SJSA1 (cell line): ENCODE measurements at regions not wholly inside any gene's neighbourhood (a gene's known extent, or its start where the extent isn't known, plus 50 kb on each side); places are given as distances from the start of the nearest gene placed in this dataset.
"Not testable (repeated sequence)": the region's sequence is repeated elsewhere in the genome, so short reads cannot be mapped to it uniquely, and the experiment has no call there.

Source experiments
- DNase-seq, 2 experiments: peaks; one replicate each; pipeline ENCODE4 v3.0.0-alpha.2; 2015 to 2020; ENCODE audit warnings: low spot score in 2 of 2, low read depth in 1 of 2
- H3K27ac ChIP-seq: fragments of 250-450 bp; sonication (Bioruptor Pico); 2 replicates; pipeline ENCODE4 v1.5.1; 2020; ENCODE audit warnings: mild to moderate bottlenecking, moderate library complexity
- H3K27me3 ChIP-seq: fragments of 250-450 bp; sonication (Bioruptor Pico); replicated peaks from 2 replicates; pipeline ENCODE4 v1.5.1; 2020; ENCODE audit warnings: mild to moderate bottlenecking, moderate library complexity
- H3K36me3 ChIP-seq: fragments of 250-450 bp; sonication (Bioruptor Pico); 2 replicates; pipeline ENCODE4 v1.5.1; 2020; ENCODE audit warnings: mild to moderate bottlenecking
- H3K4me1 ChIP-seq: fragments of 250-450 bp; sonication (Bioruptor Pico); replicated peaks from 2 replicates; pipeline ENCODE4 v1.6.1; 2021; ENCODE audit warnings: mild to moderate bottlenecking
- H3K4me3 ChIP-seq: fragments of 250-450 bp; sonication (Bioruptor Pico); 2 replicates; pipeline ENCODE4 v1.5.1; 2020; ENCODE audit warnings: mild to moderate bottlenecking
- H3K9me3 ChIP-seq: fragments of 250-450 bp; sonication (Bioruptor Pico); replicated peaks from 2 replicates; pipeline ENCODE4 v1.5.1; 2020; ENCODE audit warnings: mild to moderate bottlenecking

GRCh38 chr15:101876031-101876430, 64.0 kb downstream of the OR4F15 start:
- H3K27ac ChIP-seq, DNase-seq, H3K27me3 ChIP-seq, H3K4me1 ChIP-seq, H3K36me3 ChIP-seq, H3K9me3 ChIP-seq, H3K4me3 ChIP-seq: not testable (repeated sequence)

- not testable (repeated sequence) for H3K4me3 ChIP-seq, H3K27ac ChIP-seq, H3K27me3 ChIP-seq, DNase-seq, H3K9me3 ChIP-seq, H3K36me3 ChIP-seq, H3K4me1 ChIP-seq
Measured at GRCh38 chr15:101877649-101878048, 65.6 kb downstream of the OR4F15 start.

DNA sequence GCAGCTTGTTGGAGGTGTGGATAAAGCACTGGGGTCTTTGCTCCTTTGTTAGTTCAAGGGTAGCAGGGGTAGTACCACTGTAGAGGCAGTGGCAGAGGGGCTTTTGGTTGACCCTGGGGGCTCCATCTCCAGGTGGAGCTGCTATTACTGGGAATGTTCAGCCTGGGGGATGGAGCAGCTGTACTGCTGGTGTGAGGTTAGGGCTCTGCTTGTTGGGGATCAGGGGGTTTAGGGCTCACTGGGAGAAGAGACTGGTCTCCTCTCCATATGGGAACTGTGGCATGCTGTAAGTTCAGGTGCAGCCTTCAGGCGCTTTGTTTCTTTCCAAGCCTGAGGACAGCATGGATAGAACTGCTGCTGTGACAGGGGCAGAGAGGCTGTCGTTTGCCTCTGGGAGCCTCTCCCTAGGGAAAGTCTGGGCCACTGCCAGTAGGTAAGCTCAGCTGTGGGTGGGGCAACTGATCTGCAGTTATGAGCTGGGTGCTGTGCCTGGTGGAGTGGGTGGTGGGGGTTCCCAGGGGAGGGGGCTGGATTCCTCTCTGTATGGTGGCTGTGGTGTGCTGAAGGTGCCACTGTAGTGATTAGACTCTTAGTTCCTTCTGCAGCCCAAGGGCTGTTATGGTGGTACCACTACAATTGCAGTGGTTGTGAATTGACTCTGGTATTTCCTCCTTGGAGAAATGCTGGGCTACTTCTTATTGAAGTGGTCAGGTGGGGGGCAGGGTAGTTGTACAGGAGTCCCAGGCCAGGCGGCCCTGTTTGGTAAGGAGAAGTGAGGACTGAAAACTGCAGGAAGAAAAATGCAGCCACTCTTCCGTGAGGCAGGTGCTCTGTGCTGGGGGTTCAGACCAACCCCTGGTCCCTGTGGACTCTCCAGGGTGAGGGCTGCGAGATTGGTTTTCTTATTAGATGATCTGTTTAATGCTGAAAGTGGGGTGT, 100.6 kb downstream of the OR4F15 start:
- H3K27ac ChIP-seq, H3K9me3 ChIP-seq, H3K4me3 ChIP-seq, H3K36me3 ChIP-seq, H3K4me1 ChIP-seq, H3K27me3 ChIP-seq, DNase-seq: not testable (repeated sequence)

DNA sequence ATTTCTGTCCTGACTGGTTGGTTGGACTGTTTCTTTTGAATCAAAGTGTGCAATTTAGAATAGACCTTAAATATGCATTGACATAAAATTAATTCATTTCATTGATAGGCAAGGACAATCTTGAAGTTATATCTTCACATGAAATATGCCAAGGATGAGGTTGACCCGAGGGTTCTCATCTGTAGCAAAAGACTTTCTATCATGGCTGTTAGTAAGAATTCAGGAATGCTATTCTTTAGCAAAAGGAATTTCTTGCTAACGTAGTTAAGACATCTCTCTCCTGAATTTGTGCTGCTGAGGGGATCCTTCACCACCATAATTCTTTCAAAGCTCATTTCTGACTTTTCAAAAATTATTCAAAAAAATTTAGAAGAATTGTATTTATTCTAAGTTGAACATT, 112.6 kb downstream of the OR4F15 start:
- H3K4me1 ChIP-seq, H3K4me3 ChIP-seq, H3K27ac ChIP-seq: not testable (repeated sequence)

DNA sequence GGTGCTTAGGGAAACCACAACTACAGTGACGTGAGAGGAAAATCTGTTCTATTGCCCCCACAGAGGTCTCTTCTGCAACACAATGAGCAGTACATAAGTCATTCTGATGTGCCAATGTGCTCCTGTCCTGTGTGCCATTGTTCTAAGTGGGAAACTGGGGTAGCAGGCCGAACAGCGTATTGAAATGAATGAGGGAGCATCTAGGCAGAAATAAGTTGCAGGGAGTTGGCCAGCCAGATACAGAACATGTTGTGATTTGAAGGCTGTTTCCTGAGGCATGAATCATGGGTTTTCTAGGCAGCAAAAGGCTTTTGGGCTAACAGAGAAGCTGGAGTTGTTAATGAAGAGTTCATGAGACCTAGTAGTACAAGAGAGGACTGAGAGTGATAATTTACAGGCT, 122.5 kb downstream of the OR4F15 start:
- H3K27ac ChIP-seq, H3K4me1 ChIP-seq, DNase-seq, H3K27me3 ChIP-seq, H3K36me3 ChIP-seq, H3K4me3 ChIP-seq, H3K9me3 ChIP-seq: not testable (repeated sequence)

More for the DNA sequence above, 112.6 kb downstream of the OR4F15 start:
- H3K9me3 ChIP-seq, DNase-seq, H3K27me3 ChIP-seq, H3K36me3 ChIP-seq: not testable (repeated sequence)

DNA sequence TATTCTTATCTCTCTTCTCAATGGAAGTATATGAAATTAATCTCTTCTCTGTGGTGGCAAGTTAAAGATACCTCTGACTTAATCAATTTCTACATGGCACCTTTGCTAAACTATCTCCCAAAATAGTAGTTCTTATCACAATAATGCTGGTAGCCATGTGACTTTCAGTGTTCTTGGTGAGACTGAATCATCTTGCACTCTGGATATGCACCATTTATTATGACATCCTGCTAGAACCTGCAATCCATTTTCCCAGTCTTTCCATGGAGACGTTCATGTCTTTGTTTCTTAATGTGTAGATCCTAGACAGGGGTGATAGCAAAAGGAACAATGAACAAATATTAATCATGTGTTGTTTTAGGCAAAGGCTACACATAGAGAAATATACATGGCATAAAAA, 125.4 kb downstream of the OR4F15 start:
- not testable (repeated sequence) for H3K4me3 ChIP-seq, H3K9me3 ChIP-seq, H3K27ac ChIP-seq, H3K4me1 ChIP-seq, H3K36me3 ChIP-seq, DNase-seq, H3K27me3 ChIP-seq

GRCh38 chr15:101938555-101938954, 126.6 kb downstream of the OR4F15 start:
- not testable (repeated sequence) for H3K9me3 ChIP-seq, H3K36me3 ChIP-seq, H3K27me3 ChIP-seq, H3K27ac ChIP-seq, H3K4me1 ChIP-seq, DNase-seq, H3K4me3 ChIP-seq

DNA sequence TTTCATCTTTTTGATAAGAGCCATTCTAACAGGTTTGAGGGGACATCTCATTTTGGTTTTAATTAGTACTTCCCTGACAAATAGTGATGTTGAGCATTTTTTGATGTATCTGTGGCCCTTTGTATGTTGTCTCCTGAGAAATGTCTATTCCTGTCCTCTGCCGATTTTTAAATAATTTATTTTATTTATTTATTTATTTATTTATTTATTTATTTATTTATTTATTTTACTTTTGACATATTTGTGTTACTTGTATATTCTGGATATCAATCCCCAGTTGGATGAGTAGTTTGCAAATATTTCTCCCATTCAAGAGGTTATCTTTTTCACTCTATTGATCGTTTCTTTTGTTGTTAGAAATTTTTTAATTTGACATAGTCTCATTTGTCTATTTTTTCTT, 133.9 kb downstream of the OR4F15 start:
- not testable (repeated sequence) for H3K27ac ChIP-seq, H3K27me3 ChIP-seq, H3K36me3 ChIP-seq, H3K9me3 ChIP-seq, H3K4me1 ChIP-seq, H3K4me3 ChIP-seq
- peak in 1 of 2 experiments; percentile 0 for DNase-seq

GRCh38 chr15:101948491-101949010, 136.5 kb downstream of the OR4F15 start:
- H3K27me3 ChIP-seq = not testable (repeated sequence)

GRCh38 chr15:101949380-101950065, 137.5 kb downstream of the OR4F15 start:
- DNase-seq, H3K27ac ChIP-seq, H3K36me3 ChIP-seq, H3K9me3 ChIP-seq, H3K4me3 ChIP-seq, H3K4me1 ChIP-seq, H3K27me3 ChIP-seq: not testable (repeated sequence)

More at GRCh38 chr15:101948491-101949010, 136.5 kb downstream of the OR4F15 start:
- H3K27ac ChIP-seq, H3K4me3 ChIP-seq, H3K4me1 ChIP-seq, DNase-seq, H3K9me3 ChIP-seq, H3K36me3 ChIP-seq: not testable (repeated sequence)

GRCh38 chr15:101953993-101954392, 142.0 kb downstream of the OR4F15 start:
- H3K36me3 ChIP-seq, H3K4me1 ChIP-seq, H3K4me3 ChIP-seq, DNase-seq, H3K27ac ChIP-seq, H3K9me3 ChIP-seq, H3K27me3 ChIP-seq: not testable (repeated sequence)

GRCh38 chr15:101955840-101956239, 143.8 kb downstream of the OR4F15 start:
- H3K4me3 ChIP-seq, H3K9me3 ChIP-seq, H3K27me3 ChIP-seq, H3K4me1 ChIP-seq, H3K27ac ChIP-seq, H3K36me3 ChIP-seq: not testable (repeated sequence)
- DNase-seq = peak; percentile 27 to 57

DNA sequence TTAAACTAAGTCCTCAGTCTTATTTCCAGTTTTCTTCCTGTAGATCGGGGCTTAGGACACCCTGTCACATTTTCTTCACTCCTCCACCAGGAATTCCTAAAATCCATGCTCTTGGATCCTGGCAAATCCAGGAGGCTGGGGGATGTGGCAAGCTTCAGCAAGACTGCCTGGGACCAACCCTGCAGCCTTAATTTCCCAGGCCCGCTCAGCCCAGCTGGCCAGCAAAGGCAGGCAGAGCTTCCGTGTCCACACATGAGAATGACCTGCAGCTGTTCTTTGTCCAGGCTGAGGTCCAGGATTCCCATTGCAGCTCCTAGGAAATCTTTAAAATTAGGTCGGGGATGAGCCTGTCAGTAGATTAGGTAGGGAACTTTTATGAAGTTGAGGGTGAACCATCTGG, 146.7 kb downstream of the OR4F15 start:
- peak in 1 of 2 experiments; percentile 42 for DNase-seq
- H3K9me3 ChIP-seq, H3K4me3 ChIP-seq: not testable (repeated sequence)

DNA sequence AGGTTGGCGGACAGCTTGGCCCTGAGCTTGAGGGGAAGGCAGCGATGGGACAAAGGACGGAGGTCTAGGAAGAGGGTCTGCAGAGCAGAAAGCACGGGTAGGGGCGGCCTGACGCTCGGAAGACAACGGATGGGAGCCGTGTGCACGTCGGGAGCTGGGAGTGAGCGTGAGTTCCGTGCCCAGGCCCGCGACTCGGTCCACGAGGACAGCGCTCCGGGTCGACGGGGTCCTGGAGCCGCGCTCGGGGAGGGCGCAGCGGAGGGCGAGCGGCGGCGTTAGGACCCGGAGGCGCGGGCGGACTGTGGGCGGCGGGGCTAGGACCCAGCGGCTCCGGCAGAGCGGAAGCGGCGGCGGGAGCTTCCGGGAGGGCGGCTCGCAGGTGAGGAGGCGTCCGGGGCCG, 149.3 kb downstream of the OR4F15 start:
- H3K27ac ChIP-seq, H3K9me3 ChIP-seq, H3K36me3 ChIP-seq, DNase-seq, H3K27me3 ChIP-seq, H3K4me1 ChIP-seq: not testable (repeated sequence)
- H3K4me3 ChIP-seq = peak overlapping the region; percentile 30

More for the DNA sequence above, 146.7 kb downstream of the OR4F15 start:
- H3K4me1 ChIP-seq, H3K27me3 ChIP-seq, H3K36me3 ChIP-seq, H3K27ac ChIP-seq: not testable (repeated sequence)
